GM23248 (cell line): ENCODE measurements at regions not wholly inside any gene's neighbourhood (a gene's known extent, or its start where the extent isn't known, plus 50 kb on each side); places are given as distances from the start of the nearest gene placed in this dataset.

Experiments used
- EZH2 ChIP-seq: fragments of 200-600 bp; sonication (generic); IDR thresholded peaks from 2 replicates; pipeline ENCODE4 v1.6.1; 2018; ENCODE audit warnings: antibody characterized with exemption, mild to moderate bottlenecking; ENCODE audit not compliant: insufficient read depth, poor library complexity, severe bottlenecking
- EZH2phosphoT487 ChIP-seq: fragments of 200-600 bp; sonication (generic); IDR thresholded peaks from 2 replicates; pipeline ENCODE4 v1.6.1; 2018; ENCODE audit warnings: antibody characterized with exemption, moderate library complexity, mild to moderate bottlenecking, low read depth; ENCODE audit not compliant: insufficient read depth

GRCh38 chr22:27283714-27284113 lies 517.8 kb downstream of the MN1 start:
- TF ChIP-seq EZH2 (no peak), EZH2phosphoT487 (no peak)
